T-helper 2 cell treated with Interferon-gamma antibody and Interleukin-4, amounts not matched to agents 5 μg/mL and 100 μg/mL, for 36 hours (primary cell): ENCODE measurements at regions not wholly inside any gene's neighbourhood (a gene's known extent, or its start where the extent isn't known, plus 50 kb on each side); places are given as distances from the start of the nearest gene placed in this dataset.

Source experiments
- DNase-seq: peaks from one replicate; pipeline ENCODE4 v3.0.0; 2021; ENCODE audit warnings: low spot score
- H3K27ac Mint-ChIP-seq: one replicate; pipeline ENCODE4 v1.8.0; 2021; ENCODE audit warnings: mild to moderate bottlenecking, mixed read lengths
- H3K27me3 Mint-ChIP-seq: one replicate; pipeline ENCODE4 v1.8.0; 2021; ENCODE audit warnings: low read depth, mixed read lengths
- H3K36me3 Mint-ChIP-seq: one replicate; pipeline ENCODE4 v1.8.0; 2021; ENCODE audit warnings: low read depth, mixed read lengths
- H3K4me1 Mint-ChIP-seq: one replicate; pipeline ENCODE4 v1.8.0; 2021; ENCODE audit warnings: low read depth, mixed read lengths
- H3K4me3 Mint-ChIP-seq: one replicate; pipeline ENCODE4 v1.8.0; 2022; ENCODE audit warnings: mild to moderate bottlenecking, moderate library complexity, mixed read lengths
- H3K9me3 Mint-ChIP-seq: one replicate; pipeline ENCODE4 v1.8.0; 2021; ENCODE audit warnings: mixed read lengths

- H3K4me3 Mint-ChIP-seq: no peak overlapping the region
- peaks cover 10% of the 10 kb centered on the region for H3K27me3 Mint-ChIP-seq
These were observed 81.4 kb downstream of the BBS10 start for GRCh38 chr12:76266797-76267196.

GRCh38 chr12:76265424-76266180, 82.6 kb downstream of the BBS10 start:
- H3K27me3 Mint-ChIP-seq: peaks cover 12% of the 10 kb centered on the region
- H3K4me3 Mint-ChIP-seq: no peak overlapping the region
- H3K4me1 Mint-ChIP-seq: no peaks in the 10 kb centered on the region
- no peak for DNase-seq
- H3K36me3 Mint-ChIP-seq: no peaks in the 10 kb centered on the region
- H3K27ac Mint-ChIP-seq: no peak overlapping the region
- no peaks in the 10 kb centered on the region for H3K9me3 Mint-ChIP-seq

More at GRCh38 chr12:76266797-76267196, 81.4 kb downstream of the BBS10 start:
- Mint-ChIP-seq H3K4me1 (no peaks in the 10 kb centered on the region), H3K9me3 (no peaks in the 10 kb centered on the region), H3K36me3 (no peaks in the 10 kb centered on the region), H3K27ac (no peak overlapping the region)
- no peak for DNase-seq

- peaks cover 15% of the 10 kb centered on the region for H3K27me3 Mint-ChIP-seq
- no peak for DNase-seq
- H3K4me3 Mint-ChIP-seq: no peak overlapping the region
- H3K27ac Mint-ChIP-seq: no peak overlapping the region
- H3K36me3 Mint-ChIP-seq: no peaks in the 10 kb centered on the region
- H3K9me3 Mint-ChIP-seq: no peaks in the 10 kb centered on the region
- no peaks in the 10 kb centered on the region for H3K4me1 Mint-ChIP-seq
These were observed 83.6 kb downstream of the BBS10 start for GRCh38 chr12:76264611-76265012.

GRCh38 chr12:76263696-76264095, 84.5 kb downstream of the BBS10 start:
- Mint-ChIP-seq H3K4me3 (no peak overlapping the region), H3K27me3 (peaks cover 11% of the 10 kb centered on the region), H3K27ac (no peak overlapping the region), H3K4me1 (no peaks in the 10 kb centered on the region), H3K9me3 (no peaks in the 10 kb centered on the region), H3K36me3 (no peaks in the 10 kb centered on the region)
- no peak for DNase-seq

- Mint-ChIP-seq H3K36me3 (no peaks in the 10 kb centered on the region), H3K9me3 (no peaks in the 10 kb centered on the region), H3K27ac (no peak overlapping the region), H3K4me3 (no peak overlapping the region), H3K27me3 (peaks cover 7% of the 10 kb centered on the region), H3K4me1 (no peaks in the 10 kb centered on the region)
- DNase-seq: no peak
These were observed 87.8 kb downstream of the BBS10 start for GRCh38 chr12:76260390-76260748.

- Mint-ChIP-seq H3K36me3 (no peaks in the 10 kb centered on the region), H3K9me3 (no peaks in the 10 kb centered on the region), H3K4me3 (no peak overlapping the region), H3K27ac (no peak overlapping the region), H3K4me1 (no peaks in the 10 kb centered on the region), H3K27me3 (peaks cover 7% of the 10 kb centered on the region)
- no peak for DNase-seq
These were observed 88.4 kb downstream of the BBS10 start for GRCh38 chr12:76259660-76260389.

- H3K9me3 Mint-ChIP-seq: no peaks in the 10 kb centered on the region
- no peaks in the 10 kb centered on the region for H3K36me3 Mint-ChIP-seq
- no peak overlapping the region for H3K27ac Mint-ChIP-seq
- peaks cover 7% of the 10 kb centered on the region for H3K27me3 Mint-ChIP-seq
- no peak overlapping the region for H3K4me3 Mint-ChIP-seq
- DNase-seq: no peak
- peaks cover 2% of the 10 kb centered on the region for H3K4me1 Mint-ChIP-seq
These were observed 89.1 kb downstream of the BBS10 start for GRCh38 chr12:76259106-76259505.

- no peak overlapping the region for H3K4me3 Mint-ChIP-seq
- no peaks in the 10 kb centered on the region for H3K9me3 Mint-ChIP-seq
- DNase-seq: no peak
- peaks cover 6% of the 10 kb centered on the region for H3K27me3 Mint-ChIP-seq
- no peak overlapping the region for H3K27ac Mint-ChIP-seq
- peaks cover 2% of the 10 kb centered on the region for H3K4me1 Mint-ChIP-seq
- H3K36me3 Mint-ChIP-seq: no peaks in the 10 kb centered on the region
These were observed 91.3 kb downstream of the BBS10 start for GRCh38 chr12:76256904-76257303.

- Mint-ChIP-seq H3K4me1 (peaks cover 2% of the 10 kb centered on the region), H3K27ac (no peak overlapping the region), H3K27me3 (peaks cover 3% of the 10 kb centered on the region), H3K9me3 (no peaks in the 10 kb centered on the region), H3K36me3 (no peaks in the 10 kb centered on the region), H3K4me3 (no peak overlapping the region)
- DNase-seq: no peak
These were observed 91.9 kb downstream of the BBS10 start for GRCh38 chr12:76256321-76256720.

- peaks cover 2% of the 10 kb centered on the region for H3K4me1 Mint-ChIP-seq
- H3K36me3 Mint-ChIP-seq: no peaks in the 10 kb centered on the region
- H3K4me3 Mint-ChIP-seq: no peak overlapping the region
- H3K27me3 Mint-ChIP-seq: peaks cover 3% of the 10 kb centered on the region
- no peak for DNase-seq
- H3K9me3 Mint-ChIP-seq: no peaks in the 10 kb centered on the region
- no peak overlapping the region for H3K27ac Mint-ChIP-seq
These were observed 92.5 kb downstream of the BBS10 start for GRCh38 chr12:76255692-76256091.

- H3K36me3 Mint-ChIP-seq: no peaks in the 10 kb centered on the region
- peaks cover 3% of the 10 kb centered on the region for H3K27me3 Mint-ChIP-seq
- no peak for DNase-seq
- H3K4me1 Mint-ChIP-seq: peaks cover 2% of the 10 kb centered on the region
- H3K4me3 Mint-ChIP-seq: no peak overlapping the region
- H3K9me3 Mint-ChIP-seq: no peaks in the 10 kb centered on the region
- no peak overlapping the region for H3K27ac Mint-ChIP-seq
These were observed 92.9 kb downstream of the BBS10 start for GRCh38 chr12:76255281-76255680.

- peaks cover 9% of the 10 kb centered on the region for H3K4me1 Mint-ChIP-seq
- H3K4me3 Mint-ChIP-seq: no peak overlapping the region
- no peak overlapping the region for H3K27ac Mint-ChIP-seq
- H3K9me3 Mint-ChIP-seq: no peaks in the 10 kb centered on the region
- no peak for DNase-seq
- H3K36me3 Mint-ChIP-seq: no peaks in the 10 kb centered on the region
- peaks cover 9% of the 10 kb centered on the region for H3K27me3 Mint-ChIP-seq
These were observed 96.2 kb downstream of the BBS10 start for GRCh38 chr12:76252031-76252430.

GRCh38 chr12:76250256-76250655, 98.0 kb downstream of the BBS10 start:
- peaks cover 20% of the 10 kb centered on the region for H3K27me3 Mint-ChIP-seq
- H3K4me3 Mint-ChIP-seq: no peak overlapping the region
- DNase-seq: no peak
- no peak overlapping the region for H3K27ac Mint-ChIP-seq
- no peaks in the 10 kb centered on the region for H3K9me3 Mint-ChIP-seq
- no peaks in the 10 kb centered on the region for H3K36me3 Mint-ChIP-seq
- peaks cover 9% of the 10 kb centered on the region for H3K4me1 Mint-ChIP-seq

- Mint-ChIP-seq H3K4me3 (no peak overlapping the region), H3K36me3 (no peaks in the 10 kb centered on the region), H3K4me1 (peaks cover 7% of the 10 kb centered on the region), H3K27ac (no peak overlapping the region), H3K9me3 (no peaks in the 10 kb centered on the region), H3K27me3 (peaks cover 21% of the 10 kb centered on the region)
- DNase-seq: no peak
These were observed 98.7 kb downstream of the BBS10 start for GRCh38 chr12:76249501-76249900.
